Dermis blood vessel endothelial cell (primary cell): ENCODE measurements at regions not wholly inside any gene's neighbourhood (a gene's known extent, or its start where the extent isn't known, plus 50 kb on each side); places are given as distances from the start of the nearest gene placed in this dataset.

Experiments
- DNase-seq: peaks from one replicate; pipeline ENCODE4 v3.0.0; 2010

DNA sequence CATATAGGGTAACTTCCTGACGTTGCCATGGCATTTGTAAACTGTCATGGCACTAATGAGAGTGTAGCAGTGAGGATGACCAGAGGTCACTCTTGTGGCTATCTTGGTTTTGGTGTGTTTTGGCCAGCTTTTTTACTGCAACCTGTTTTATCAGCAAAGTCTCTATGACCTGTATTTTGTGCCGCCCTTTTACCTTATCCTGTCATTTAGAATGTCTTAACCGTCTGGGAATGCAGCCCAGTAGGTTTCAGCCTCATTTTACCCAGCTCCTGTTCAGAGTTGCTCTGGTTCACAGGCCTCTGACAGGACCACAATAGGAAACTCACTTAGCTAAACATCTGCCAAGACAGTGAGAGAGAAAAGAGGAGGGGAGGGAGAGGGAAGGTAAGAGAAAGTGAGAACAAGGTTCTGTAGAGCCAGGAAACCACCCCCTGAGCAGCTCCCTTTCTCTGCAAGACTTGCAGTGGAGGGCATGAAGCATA lies 64.8 kb upstream of the PLEKHG3 start:
- DNase-seq, result no peak

DNA sequence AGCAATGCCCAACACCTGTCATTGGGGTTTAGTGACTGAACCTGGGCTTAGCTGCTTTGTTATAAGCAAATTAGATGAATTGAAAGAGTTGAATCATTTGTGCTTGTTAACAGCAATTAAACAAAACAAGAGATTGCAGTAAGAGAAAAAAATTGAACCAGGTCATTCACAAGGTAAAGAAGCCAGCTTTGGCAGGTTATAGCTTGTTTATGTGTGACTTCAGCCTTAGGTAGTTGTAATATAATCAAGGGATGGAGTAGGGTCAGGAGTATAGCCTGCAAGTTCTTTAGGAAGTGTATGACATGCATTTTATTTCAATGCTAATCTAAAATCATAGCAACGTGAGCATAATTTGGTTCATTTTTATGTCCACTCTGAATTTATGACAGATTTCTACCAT lies 63.4 kb upstream of the PLEKHG3 start:
- DNase-seq, result no peak

DNA sequence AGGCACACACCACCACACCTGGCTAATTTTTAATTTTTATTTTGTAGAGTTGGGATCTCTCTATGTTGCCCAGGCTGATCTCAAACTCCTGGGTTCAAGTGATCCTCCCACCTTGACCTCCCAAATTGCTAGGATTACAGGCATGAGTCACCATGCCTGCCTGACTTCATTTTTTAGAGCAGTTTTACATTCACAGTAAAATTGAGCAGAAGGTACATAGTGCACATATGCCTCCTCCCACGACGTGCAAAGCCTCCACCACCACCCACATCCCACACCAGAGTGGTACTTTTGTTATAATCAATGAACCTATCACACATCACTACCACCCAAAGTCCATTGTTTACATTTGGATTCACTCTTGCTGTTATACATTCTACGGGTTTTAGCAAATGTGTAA lies 62.5 kb upstream of the PLEKHG3 start:
- no peak for DNase-seq

DNA sequence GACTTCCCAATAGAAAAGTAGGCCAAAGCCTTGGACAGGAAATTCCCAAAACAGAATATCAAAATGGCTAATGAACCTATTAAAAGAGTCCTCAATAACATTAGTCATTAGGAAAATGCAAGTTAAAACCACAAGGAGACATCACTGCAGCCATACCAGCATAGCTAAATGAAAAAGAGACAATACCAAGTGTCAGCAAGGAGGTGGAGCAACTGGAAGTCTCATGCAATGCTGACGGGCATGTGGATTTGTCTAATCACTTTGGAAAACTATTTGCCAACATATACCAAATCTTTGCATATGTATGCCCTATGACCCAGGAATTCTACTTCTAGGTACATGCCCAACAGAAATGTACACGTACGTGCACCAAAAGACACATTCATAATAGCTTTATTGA lies 60.5 kb upstream of the PLEKHG3 start:
- no peak for DNase-seq

DNA sequence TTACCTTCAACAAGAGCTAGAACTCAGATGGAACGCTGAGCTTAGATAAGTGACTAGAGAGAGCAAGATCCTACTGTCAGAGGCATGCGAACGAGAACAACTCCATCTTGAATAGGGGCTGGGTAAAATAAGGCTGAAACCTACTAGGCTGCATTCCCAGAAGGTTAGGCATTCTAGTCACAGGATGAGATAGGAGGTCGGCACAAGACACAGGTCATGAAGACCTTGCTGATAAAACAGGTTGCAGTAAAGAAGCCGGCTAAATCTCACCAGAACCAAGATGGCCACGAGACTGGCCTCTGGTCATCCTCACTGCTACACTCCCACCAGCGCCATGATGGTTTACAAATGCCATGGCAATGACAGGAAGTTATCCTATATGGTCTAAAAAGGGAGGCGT lies 59.6 kb upstream of the PLEKHG3 start:
- DNase-seq, result no peak

DNA sequence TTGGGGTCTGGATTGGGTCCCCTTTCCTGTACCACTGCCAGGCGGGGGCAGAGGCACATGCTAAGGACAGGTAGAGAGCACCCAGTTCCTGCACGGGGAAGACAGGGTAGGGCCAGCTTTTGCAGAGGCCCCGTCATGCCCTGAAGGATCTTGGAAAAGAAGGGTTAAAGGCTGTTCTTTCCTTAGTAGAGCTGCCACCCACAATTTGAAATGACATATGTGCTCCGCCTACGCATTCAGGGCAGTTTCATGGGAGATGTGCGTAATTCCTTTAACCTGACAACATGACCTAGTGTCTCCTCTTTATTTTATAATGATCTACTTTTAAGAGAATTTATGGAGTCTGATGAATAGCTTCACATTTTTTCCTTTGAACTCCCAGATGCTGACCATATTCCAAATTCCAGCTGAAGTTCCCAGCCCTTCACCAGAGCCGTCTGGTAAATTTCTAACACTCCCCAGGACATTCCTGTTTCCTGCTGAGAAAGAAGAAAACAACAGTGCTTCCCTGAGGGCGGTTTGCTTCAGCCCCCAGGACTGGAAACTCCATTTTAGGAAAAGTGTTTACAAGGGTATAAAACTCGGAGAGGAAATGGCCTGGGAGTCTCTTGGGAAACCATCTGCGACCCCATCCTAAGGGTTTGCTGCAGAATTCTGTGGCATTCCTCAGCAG lies 58.9 kb upstream of the PLEKHG3 start:
- DNase-seq, result peak; percentile 25

DNA sequence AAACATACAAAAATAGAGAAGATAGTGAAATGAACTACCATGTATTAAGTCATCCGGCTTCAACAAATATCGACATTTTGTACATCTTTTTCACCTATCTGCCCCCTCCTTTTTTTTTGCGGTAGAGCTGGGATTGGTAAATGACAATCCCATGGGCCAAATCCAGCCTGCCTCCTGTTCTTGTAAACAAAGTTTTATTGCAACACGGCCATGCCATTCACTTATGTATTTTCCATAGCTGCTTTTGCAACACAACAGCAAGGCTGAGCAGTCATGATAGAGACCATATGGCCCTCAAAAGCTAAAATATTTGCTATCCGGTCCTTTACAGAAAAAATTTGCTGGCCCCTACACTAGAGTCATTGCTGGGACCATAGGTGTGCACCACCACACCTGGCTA lies 58.1 kb upstream of the PLEKHG3 start:
- DNase-seq, result no peak

DNA sequence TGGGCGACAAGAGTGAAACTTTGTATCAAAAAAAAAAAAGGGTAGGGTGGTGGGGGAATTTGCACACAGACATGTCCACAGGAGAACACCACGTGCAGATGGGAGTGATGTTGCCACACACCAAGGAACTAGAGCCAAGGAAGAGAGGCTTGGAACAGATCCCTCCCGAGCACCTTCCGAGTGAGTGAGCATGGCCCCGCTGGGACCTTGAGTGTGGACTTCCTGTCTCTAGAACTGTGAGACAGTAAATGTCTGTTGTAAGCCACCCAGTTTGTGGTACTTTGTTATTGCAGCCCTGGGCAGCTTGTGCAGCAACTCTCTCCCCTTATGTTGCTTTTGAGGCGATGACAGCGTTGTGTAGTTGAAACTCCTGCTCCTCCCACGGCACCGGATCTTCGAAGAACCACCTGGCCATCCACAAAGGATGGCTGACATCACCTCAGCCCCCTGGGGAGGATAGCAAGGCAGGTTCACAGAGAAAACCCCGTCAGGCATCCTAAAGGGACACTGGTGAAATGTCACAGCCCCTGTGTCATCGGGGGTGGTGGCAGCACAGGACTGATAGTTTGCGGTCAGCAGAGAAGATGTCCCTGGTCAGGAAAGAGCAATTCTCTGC lies 54.7 kb upstream of the PLEKHG3 start:
- no peak for DNase-seq

DNA sequence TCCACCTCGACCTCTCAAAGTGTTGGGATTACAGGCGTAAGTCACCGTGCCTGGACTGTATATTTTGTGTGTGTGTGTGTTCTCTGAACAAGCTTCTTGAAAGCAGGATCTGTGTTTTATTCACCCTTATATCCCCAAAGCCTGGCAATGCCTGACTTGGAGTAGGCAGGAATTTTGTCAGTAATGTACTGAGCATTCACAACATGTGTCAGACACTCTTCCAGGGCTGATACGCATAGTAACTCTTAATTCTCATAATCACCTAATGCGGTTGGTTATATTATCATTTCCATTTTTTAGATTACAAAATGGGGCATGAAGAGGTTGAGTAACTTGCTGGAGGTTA lies 50.4 kb upstream of the PLEKHG3 start:
- no peak for DNase-seq

DNA sequence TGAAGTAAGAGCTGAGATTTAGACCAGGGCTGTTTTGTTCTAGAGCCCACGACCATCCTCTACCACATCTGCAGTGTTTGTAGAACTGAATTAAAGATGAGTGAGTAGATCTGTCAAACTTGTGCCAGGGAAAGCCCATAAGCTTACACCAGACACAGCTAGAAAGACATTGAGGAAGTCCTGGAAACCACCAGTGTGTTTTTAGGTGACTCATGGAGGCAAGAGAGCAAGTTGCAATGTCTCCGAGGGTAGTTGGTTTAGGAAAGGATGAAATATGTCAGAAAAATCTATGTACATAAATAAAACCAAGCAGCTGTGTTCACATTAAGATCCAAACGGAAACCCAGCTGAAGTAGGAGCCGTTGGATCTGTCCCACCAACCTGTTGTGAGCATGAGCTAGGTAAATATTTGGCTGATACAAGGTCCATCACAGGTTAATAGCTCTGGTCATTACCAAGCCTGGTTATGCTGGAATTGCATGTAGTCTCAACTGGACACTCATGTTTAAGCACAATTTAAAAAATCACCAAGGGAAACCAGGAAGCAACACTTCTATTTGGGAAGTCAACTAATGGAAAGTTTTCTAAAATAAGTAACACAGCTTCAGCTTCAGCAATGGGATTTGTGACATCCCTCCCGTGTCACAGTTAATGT lies 49.9 kb upstream of the PLEKHG3 start:
- peak; percentile 57 for DNase-seq
